ENCODE measurements at regions not wholly inside any gene's neighbourhood (a gene's known extent, or its start where the extent isn't known, plus 50 kb on each side); places are given as distances from the start of the nearest gene placed in this dataset.

DNA sequence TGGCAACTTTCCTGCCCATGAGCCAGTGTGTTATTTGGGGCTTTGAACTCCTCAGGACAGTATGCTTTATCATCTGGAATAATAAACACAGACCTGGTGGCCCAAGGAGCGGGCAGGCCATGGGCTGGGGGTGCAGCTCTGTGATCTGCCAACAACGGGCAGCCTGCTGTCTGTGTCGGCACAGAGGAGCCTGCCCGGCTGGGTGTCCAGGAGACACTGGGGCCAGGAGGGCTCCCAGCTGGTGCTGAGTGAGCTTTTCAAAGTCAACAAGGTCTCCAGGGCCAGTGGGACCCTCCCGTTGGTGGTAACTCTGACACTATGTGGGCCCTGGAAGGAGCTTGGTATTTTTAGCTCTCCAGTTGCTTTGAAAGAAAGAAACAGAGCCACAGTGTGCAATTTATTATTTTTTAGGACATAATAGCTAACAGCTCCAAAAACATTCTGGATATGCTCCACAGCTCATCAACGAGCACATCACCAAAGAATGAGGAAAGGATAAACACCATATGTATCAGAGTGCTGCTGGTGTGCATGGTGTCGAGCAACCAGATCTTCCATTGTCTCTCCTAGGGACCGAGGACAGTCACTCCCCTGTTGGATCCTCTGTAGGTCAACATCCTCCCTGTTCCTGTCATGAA is 488.7 kb upstream of the USP24 start:
- no peak for TF ChIP-seq TCF7 (CRISPR knock-in tag; IDR thresholded peaks at IDR 0.05; ENCODE audit: low read depth)
- TF ChIP-seq, protein P1, sequence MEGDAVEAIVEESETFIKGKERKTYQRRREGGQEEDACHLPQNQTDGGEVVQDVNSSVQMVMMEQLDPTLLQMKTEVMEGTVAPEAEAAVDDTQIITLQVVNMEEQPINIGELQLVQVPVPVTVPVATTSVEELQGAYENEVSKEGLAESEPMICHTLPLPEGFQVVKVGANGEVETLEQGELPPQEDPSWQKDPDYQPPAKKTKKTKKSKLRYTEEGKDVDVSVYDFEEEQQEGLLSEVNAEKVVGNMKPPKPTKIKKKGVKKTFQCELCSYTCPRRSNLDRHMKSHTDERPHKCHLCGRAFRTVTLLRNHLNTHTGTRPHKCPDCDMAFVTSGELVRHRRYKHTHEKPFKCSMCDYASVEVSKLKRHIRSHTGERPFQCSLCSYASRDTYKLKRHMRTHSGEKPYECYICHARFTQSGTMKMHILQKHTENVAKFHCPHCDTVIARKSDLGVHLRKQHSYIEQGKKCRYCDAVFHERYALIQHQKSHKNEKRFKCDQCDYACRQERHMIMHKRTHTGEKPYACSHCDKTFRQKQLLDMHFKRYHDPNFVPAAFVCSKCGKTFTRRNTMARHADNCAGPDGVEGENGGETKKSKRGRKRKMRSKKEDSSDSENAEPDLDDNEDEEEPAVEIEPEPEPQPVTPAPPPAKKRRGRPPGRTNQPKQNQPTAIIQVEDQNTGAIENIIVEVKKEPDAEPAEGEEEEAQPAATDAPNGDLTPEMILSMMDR (IDR thresholded peaks at IDR 0.05) = no peak
- TF ChIP-seq, protein P2, sequence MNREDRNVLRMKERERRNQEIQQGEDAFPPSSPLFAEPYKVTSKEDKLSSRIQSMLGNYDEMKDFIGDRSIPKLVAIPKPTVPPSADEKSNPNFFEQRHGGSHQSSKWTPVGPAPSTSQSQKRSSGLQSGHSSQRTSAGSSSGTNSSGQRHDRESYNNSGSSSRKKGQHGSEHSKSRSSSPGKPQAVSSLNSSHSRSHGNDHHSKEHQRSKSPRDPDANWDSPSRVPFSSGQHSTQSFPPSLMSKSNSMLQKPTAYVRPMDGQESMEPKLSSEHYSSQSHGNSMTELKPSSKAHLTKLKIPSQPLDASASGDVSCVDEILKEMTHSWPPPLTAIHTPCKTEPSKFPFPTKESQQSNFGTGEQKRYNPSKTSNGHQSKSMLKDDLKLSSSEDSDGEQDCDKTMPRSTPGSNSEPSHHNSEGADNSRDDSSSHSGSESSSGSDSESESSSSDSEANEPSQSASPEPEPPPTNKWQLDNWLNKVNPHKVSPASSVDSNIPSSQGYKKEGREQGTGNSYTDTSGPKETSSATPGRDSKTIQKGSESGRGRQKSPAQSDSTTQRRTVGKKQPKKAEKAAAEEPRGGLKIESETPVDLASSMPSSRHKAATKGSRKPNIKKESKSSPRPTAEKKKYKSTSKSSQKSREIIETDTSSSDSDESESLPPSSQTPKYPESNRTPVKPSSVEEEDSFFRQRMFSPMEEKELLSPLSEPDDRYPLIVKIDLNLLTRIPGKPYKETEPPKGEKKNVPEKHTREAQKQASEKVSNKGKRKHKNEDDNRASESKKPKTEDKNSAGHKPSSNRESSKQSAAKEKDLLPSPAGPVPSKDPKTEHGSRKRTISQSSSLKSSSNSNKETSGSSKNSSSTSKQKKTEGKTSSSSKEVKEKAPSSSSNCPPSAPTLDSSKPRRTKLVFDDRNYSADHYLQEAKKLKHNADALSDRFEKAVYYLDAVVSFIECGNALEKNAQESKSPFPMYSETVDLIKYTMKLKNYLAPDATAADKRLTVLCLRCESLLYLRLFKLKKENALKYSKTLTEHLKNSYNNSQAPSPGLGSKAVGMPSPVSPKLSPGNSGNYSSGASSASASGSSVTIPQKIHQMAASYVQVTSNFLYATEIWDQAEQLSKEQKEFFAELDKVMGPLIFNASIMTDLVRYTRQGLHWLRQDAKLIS (CRISPR knock-in tag; IDR thresholded peaks at IDR 0.05; ENCODE audit: borderline replicate concordance) = no peak
- no peak for TF ChIP-seq SMAD3 (CRISPR knock-in tag; IDR thresholded peaks at IDR 0.05; ENCODE audit: borderline replicate concordance)
- no peak for TF ChIP-seq TEAD1 (CRISPR knock-in tag; IDR thresholded peaks at IDR 0.05)
- TF ChIP-seq RELA (CRISPR knock-in tag; IDR thresholded peaks at IDR 0.05; ENCODE audit: borderline replicate concordance) = no peak
- TF ChIP-seq CREB1 (CRISPR knock-in tag; IDR thresholded peaks at IDR 0.05) = no peak
- no peak for TF ChIP-seq JUN (CRISPR knock-in tag; IDR thresholded peaks at IDR 0.05)
